ENCODE measurements at regions not wholly inside any gene's neighbourhood (a gene's known extent, or its start where the extent isn't known, plus 50 kb on each side); places are given as distances from the start of the nearest gene placed in this dataset.

GRCh38 chr16:47873434-47873833, 282.4 kb downstream of the ABCC12 start:
- TF ChIP-seq EZH2 (IDR thresholded peaks at IDR 0.05; ENCODE audit: insufficient read depth, poor library complexity, severe bottlenecking) (no peak), EZH2phosphoT487 (IDR thresholded peaks at IDR 0.05; ENCODE audit: insufficient read depth, low read depth) (no peak)
